ENCODE measurements at regions not wholly inside any gene's neighbourhood (a gene's known extent, or its start where the extent isn't known, plus 50 kb on each side); places are given as distances from the start of the nearest gene placed in this dataset.

DNA sequence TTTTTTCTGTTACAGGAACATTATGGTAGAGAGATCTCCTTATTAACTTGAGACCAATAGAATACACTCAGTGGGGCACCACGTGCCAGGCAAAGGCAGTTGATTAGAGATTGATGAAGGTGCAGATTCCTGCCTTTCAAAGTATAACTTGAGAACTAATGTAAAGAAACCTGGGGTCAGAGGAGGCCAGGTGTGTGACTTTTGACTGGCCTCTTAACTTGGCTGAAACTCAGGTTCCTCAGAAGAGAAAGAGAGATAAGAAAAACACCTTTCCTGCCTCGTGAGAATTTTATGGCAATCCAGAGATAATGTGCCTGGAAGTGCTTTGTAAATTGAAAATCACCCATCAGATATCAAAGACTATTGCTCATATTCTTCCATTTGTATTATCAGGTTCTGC, 110.7 kb upstream of the GZMB start:
- Mint-ChIP-seq H3K27me3 (peaks cover 5 to 13% of the 10 kb centered on the region in 2 donors), H3K27ac (no peak overlapping the region), H3K36me3 (no peaks in the 10 kb centered on the region), H3K4me1 (no peaks in the 10 kb centered on the region), H3K9me3 (peaks cover 0 to 5% (median 3%) of the 10 kb centered on the region in 8 donors), H3K4me3 (no peak overlapping the region)
- Histone ChIP-seq H3K36me3 (ENCODE audit: insufficient read depth, low read length) (no peaks in the 10 kb centered on the region), H3K27me3 (ENCODE audit: insufficient read depth, low read length) (no peaks in the 10 kb centered on the region), H3K9me3 (ENCODE audit: control insufficient read depth in 1 of 2, low read length in 2 of 2) (no peaks in the 10 kb centered on the region), H3K4me1 (ENCODE audit: insufficient read depth, low read length) (no peaks in the 10 kb centered on the region), H3K4me3 (ENCODE audit: low read length in 2 of 2) (no peak overlapping the region), H3K27ac (ENCODE audit: low read depth, low read length) (no peak overlapping the region)
- DNase-seq = no peak
- POLR2A ChIA-PET (ENCODE audit: partially characterized antibody) = no interaction called here
- intact Hi-C loops (cut with micrococcal nuclease) = no loop called here
- CTCF ChIA-PET (ENCODE audit: partially characterized antibody) = no interaction called here

DNA sequence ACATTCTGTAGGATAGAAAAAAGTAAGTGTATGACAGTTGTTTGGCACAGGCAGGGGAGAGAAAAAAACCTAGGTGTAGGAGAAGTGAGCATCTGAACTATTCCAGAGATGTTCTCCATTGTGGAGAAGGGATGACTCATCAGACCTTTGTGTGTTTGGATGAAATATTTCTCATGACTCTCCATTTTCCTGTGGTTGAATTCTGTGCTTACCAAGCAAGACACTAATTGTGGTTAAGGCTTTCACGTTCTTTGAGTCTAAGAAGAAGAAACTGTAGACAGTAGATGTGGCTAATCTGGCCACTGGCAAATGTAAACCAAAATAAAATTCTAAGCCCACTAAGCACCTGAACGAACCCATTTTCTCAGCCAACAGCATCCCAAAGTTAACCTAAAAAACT, 107.9 kb upstream of the GZMB start:
- intact Hi-C loops (cut with micrococcal nuclease) = no loop called here
- no peaks in the 10 kb centered on the region for H3K27me3 ChIP-seq (ENCODE audit: insufficient read depth, low read length)
- POLR2A ChIA-PET (ENCODE audit: partially characterized antibody) = no interaction called here

DNA sequence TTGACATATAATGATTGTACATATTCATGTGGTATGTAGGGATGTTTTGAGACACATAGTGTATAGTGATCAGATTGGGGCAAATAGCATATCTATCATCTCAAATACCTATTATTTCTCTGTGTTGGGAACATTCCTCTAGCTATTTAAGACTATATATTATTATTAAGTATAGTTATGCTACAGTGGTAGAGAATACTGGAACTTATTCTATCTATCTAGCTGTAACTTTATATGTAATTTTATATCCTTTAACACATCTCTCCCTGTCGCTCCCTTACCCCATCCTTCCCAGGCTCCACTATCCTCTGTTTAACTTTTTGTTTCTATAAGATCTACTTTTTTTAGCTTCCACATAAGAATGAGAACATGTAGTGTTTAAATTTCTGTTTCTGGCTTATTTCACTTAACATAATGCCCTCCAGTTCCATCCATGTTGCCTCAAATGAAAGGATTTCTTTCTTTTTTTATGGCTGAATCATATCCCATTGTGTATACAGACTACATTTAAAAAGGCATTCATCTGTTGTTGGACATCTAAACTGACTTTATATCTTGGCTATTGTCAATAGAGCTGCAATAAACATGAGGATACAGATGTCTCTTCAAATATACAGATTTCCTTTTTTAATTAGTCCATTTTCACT, 102.1 kb upstream of the GZMB start:
- H3K9me3 Mint-ChIP-seq = no peaks in the 10 kb centered on the region
- peaks cover 0 to 3% (median under 1%) of the 10 kb centered on the region in 4 donors for H3K4me1 Mint-ChIP-seq
- DNase-seq = no peak
- no peaks in the 10 kb centered on the region for H3K36me3 Mint-ChIP-seq
- H3K9me3 ChIP-seq (ENCODE audit: control insufficient read depth in 1 of 2, low read length in 2 of 2) = no peaks in the 10 kb centered on the region
- H3K27ac Mint-ChIP-seq = no peak overlapping the region
- no peak overlapping the region for H3K4me3 Mint-ChIP-seq
- no peak overlapping the region for H3K4me3 ChIP-seq (ENCODE audit: low read length in 2 of 2)
- H3K36me3 ChIP-seq (ENCODE audit: insufficient read depth, low read length) = no peaks in the 10 kb centered on the region
- no peak overlapping the region for H3K27ac ChIP-seq (ENCODE audit: low read depth, low read length)
- ChIA-PET CTCF (ENCODE audit: partially characterized antibody) (interaction anchor here (1.1 to 1.7 kb wide), 4 partner anchors 8 to 415 kb away, joined by 3 to 7 read pairs (median 5); no protein-coding TSS in a partner anchor), POLR2A (ENCODE audit: partially characterized antibody) (no interaction called here)
- intact Hi-C loops (cut with micrococcal nuclease) = no loop called here
- H3K27me3 Mint-ChIP-seq = peaks cover 0 to 4% of the 10 kb centered on the region in 2 donors
- H3K27me3 ChIP-seq (ENCODE audit: insufficient read depth, low read length) = no peaks in the 10 kb centered on the region
- no peaks in the 10 kb centered on the region for H3K4me1 ChIP-seq (ENCODE audit: insufficient read depth, low read length)

More for the DNA sequence above, 107.9 kb upstream of the GZMB start:
- Histone ChIP-seq H3K27ac (ENCODE audit: low read depth, low read length) (no peak overlapping the region), H3K4me3 (ENCODE audit: low read length in 2 of 2) (no peak overlapping the region), H3K36me3 (ENCODE audit: insufficient read depth, low read length) (no peaks in the 10 kb centered on the region), H3K9me3 (ENCODE audit: control insufficient read depth in 1 of 2, low read length in 2 of 2) (no peaks in the 10 kb centered on the region), H3K4me1 (ENCODE audit: insufficient read depth, low read length) (no peaks in the 10 kb centered on the region)
- Mint-ChIP-seq H3K27me3 (peaks cover 0 to 4% of the 10 kb centered on the region in 2 donors), H3K4me3 (no peak overlapping the region), H3K9me3 (peaks cover 0 to 3% (median 0%) of the 10 kb centered on the region in 8 donors), H3K4me1 (no peaks in the 10 kb centered on the region), H3K27ac (no peak overlapping the region), H3K36me3 (no peaks in the 10 kb centered on the region)
- no peak for DNase-seq
- CTCF ChIA-PET (ENCODE audit: partially characterized antibody) = interaction anchor here (1.2 kb wide), 1 partner anchor 10 kb away, joined by 3 read pairs; no protein-coding TSS in a partner anchor

DNA sequence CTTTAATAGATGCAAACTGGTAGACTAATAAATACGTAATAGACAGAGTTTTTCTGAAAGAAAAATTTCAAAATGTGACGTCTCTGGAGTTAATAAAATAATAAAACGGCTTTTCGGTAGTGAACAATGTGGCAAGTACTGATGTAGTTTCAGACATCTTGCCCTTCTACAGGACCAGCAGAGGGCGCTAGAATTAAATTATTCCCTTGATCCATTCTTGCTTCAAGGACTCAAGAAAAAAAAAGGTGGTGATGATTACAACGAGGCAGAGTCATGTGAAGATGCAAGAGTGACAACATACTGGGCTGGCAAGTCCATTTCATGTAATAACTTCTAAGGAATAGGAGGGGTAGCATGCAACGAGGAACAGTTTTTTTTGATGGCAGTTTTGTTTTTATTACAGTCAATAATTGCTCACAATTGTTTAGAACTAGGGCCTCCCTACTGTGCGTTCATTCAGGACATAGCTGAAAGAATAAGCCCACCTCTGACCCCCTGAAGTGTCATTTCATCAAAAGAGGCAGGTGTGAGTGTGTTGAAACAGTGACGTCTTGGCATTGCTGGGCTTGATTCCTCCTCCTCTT, 101.0 kb upstream of the GZMB start:
- no peak overlapping the region for H3K27ac Mint-ChIP-seq
- ChIA-PET POLR2A (ENCODE audit: partially characterized antibody) (no interaction called here), CTCF (ENCODE audit: partially characterized antibody) (interaction anchor here (1.3 to 2.0 kb wide), 3 partner anchors 9 to 416 kb away, joined by 3 to 6 read pairs (median 5); no protein-coding TSS in a partner anchor)
- intact Hi-C loops (cut with micrococcal nuclease) = no loop called here
- Histone ChIP-seq H3K27me3 (ENCODE audit: insufficient read depth, low read length) (no peaks in the 10 kb centered on the region), H3K27ac (ENCODE audit: low read depth, low read length) (no peak overlapping the region), H3K4me3 (ENCODE audit: low read length in 2 of 2) (no peak overlapping the region), H3K36me3 (ENCODE audit: insufficient read depth, low read length) (no peaks in the 10 kb centered on the region), H3K9me3 (ENCODE audit: control insufficient read depth in 1 of 2, low read length in 2 of 2) (no peaks in the 10 kb centered on the region), H3K4me1 (ENCODE audit: insufficient read depth, low read length) (no peaks in the 10 kb centered on the region)
- DNase-seq = peak in 4 of 5 donors; percentile 2 to 27 (median 12)
- no peaks in the 10 kb centered on the region for H3K36me3 Mint-ChIP-seq
- H3K27me3 Mint-ChIP-seq = peaks cover 0 to 4% of the 10 kb centered on the region in 2 donors
- H3K4me1 Mint-ChIP-seq = peaks cover 0 to 3% (median under 1%) of the 10 kb centered on the region in 4 donors
- no peaks in the 10 kb centered on the region for H3K9me3 Mint-ChIP-seq
- no peak overlapping the region for H3K4me3 Mint-ChIP-seq

DNA sequence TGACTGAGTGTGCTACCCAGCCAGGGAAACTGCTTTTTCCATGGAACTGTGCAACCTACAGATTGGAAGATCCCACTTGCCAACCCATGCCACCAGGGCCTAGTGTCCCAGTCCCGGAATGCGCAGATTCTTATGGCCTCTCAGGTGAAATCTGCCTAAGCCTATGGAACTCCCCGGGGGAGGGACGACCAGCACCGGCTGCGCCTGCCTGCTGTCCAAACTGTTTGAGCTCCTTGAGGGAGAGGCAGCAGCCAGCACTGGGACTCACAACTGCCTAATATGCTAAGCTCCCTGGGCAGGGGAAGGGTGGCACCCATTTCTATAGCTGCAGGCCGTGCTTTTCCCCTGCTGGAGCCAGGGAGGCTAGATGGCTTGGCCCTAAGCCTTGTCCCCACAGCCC, 92.5 kb upstream of the GZMB start:
- CTCF ChIA-PET (ENCODE audit: partially characterized antibody) = no interaction called here
- Mint-ChIP-seq H3K27ac (no peak overlapping the region), H3K36me3 (peaks cover 0 to 5% of the 10 kb centered on the region in 2 donors), H3K4me1 (no peaks in the 10 kb centered on the region), H3K27me3 (peaks cover 5 to 17% of the 10 kb centered on the region in 2 donors), H3K9me3 (peaks cover 0 to 12% (median 7%) of the 10 kb centered on the region in 8 donors), H3K4me3 (no peak overlapping the region)
- intact Hi-C loops (cut with micrococcal nuclease) = no loop called here
- no peak overlapping the region for H3K4me3 ChIP-seq (ENCODE audit: low read length in 2 of 2)
- POLR2A ChIA-PET (ENCODE audit: partially characterized antibody) = no interaction called here
- H3K27me3 ChIP-seq (ENCODE audit: insufficient read depth, low read length) = no peaks in the 10 kb centered on the region
- no peak for DNase-seq
- no peak overlapping the region for H3K27ac ChIP-seq (ENCODE audit: low read depth, low read length)
- no peaks in the 10 kb centered on the region for H3K36me3 ChIP-seq (ENCODE audit: insufficient read depth, low read length)
- no peaks in the 10 kb centered on the region for H3K9me3 ChIP-seq (ENCODE audit: control insufficient read depth in 1 of 2, low read length in 2 of 2)
- H3K4me1 ChIP-seq (ENCODE audit: insufficient read depth, low read length) = no peaks in the 10 kb centered on the region

- no peak for DNase-seq
- Mint-ChIP-seq H3K36me3 (peaks cover 0 to 5% of the 10 kb centered on the region in 2 donors), H3K9me3 (peaks cover 0 to 12% (median 7%) of the 10 kb centered on the region in 8 donors), H3K27ac (no peak overlapping the region), H3K27me3 (peaks cover 7 to 17% of the 10 kb centered on the region in 2 donors), H3K4me1 (no peaks in the 10 kb centered on the region), H3K4me3 (no peak overlapping the region)
- no peaks in the 10 kb centered on the region for H3K36me3 ChIP-seq (ENCODE audit: insufficient read depth, low read length)
- POLR2A ChIA-PET (ENCODE audit: partially characterized antibody) = no interaction called here
- H3K4me3 ChIP-seq (ENCODE audit: low read length in 2 of 2) = no peak overlapping the region
- no peaks in the 10 kb centered on the region for H3K9me3 ChIP-seq (ENCODE audit: control insufficient read depth in 1 of 2, low read length in 2 of 2)
- no peaks in the 10 kb centered on the region for H3K27me3 ChIP-seq (ENCODE audit: insufficient read depth, low read length)
- H3K27ac ChIP-seq (ENCODE audit: low read depth, low read length) = no peak overlapping the region
- no peaks in the 10 kb centered on the region for H3K4me1 ChIP-seq (ENCODE audit: insufficient read depth, low read length)
- CTCF ChIA-PET (ENCODE audit: partially characterized antibody) = interaction anchor here (4.8 kb wide), 1 partner anchor 15 kb away, joined by 27 read pairs; no protein-coding TSS in a partner anchor
- intact Hi-C loops (cut with micrococcal nuclease) = no loop called here
Observed at GRCh38 chr14:24725311-24725710, 91.3 kb upstream of the GZMB start.

GRCh38 chr14:24721775-24722174, 87.8 kb upstream of the GZMB start:
- DNase-seq = no peak
- POLR2A ChIA-PET (ENCODE audit: partially characterized antibody) = no interaction called here
- H3K9me3 Mint-ChIP-seq = no peaks in the 10 kb centered on the region
- H3K4me3 ChIP-seq (ENCODE audit: low read length in 2 of 2) = no peak overlapping the region
- no peaks in the 10 kb centered on the region for H3K36me3 ChIP-seq (ENCODE audit: insufficient read depth, low read length)
- no peaks in the 10 kb centered on the region for H3K27me3 ChIP-seq (ENCODE audit: insufficient read depth, low read length)
- intact Hi-C loops (cut with micrococcal nuclease) = no loop called here
- no peaks in the 10 kb centered on the region for H3K36me3 Mint-ChIP-seq
- CTCF ChIA-PET (ENCODE audit: partially characterized antibody) = interaction anchor here (4.8 kb wide), 1 partner anchor 12 kb away, joined by 27 read pairs; no protein-coding TSS in a partner anchor
- H3K27ac Mint-ChIP-seq = no peak overlapping the region
- H3K9me3 ChIP-seq (ENCODE audit: control insufficient read depth in 1 of 2, low read length in 2 of 2) = no peaks in the 10 kb centered on the region
- peaks cover 7 to 14% of the 10 kb centered on the region in 2 donors for H3K27me3 Mint-ChIP-seq
- no peaks in the 10 kb centered on the region for H3K4me1 ChIP-seq (ENCODE audit: insufficient read depth, low read length)
- H3K4me1 Mint-ChIP-seq = no peaks in the 10 kb centered on the region
- H3K27ac ChIP-seq (ENCODE audit: low read depth, low read length) = no peak overlapping the region
- no peak overlapping the region for H3K4me3 Mint-ChIP-seq

All from CD4-positive, alpha-beta memory T cell (primary cell).